ENCODE measurements at regions not wholly inside any gene's neighbourhood (a gene's known extent, or its start where the extent isn't known, plus 50 kb on each side); places are given as distances from the start of the nearest gene placed in this dataset.
A peak's percentile ranks its signal among the peaks of the same experiment; 100 is the strongest.

DNA sequence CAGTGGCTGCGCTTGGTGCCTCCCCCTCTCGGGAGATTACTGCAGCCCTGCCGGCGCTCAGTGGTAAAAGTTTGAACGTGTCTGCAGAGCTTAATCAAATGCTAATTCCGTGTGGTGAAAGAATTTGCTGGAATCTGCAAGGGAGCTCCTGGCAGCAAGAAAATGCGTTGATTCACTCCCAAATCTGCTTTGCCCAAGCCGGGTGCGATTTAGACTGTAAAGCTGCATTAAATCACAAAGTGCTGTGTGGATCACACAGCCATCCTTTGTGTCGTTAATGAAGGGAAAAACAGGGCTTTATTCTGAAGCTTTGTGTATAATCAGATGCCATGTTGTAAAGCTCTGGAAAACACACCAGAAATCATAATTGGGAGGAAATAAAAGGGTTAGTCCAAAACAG is 444.1 kb downstream of the BCOR start:
- no peak for DNase-seq

DNA sequence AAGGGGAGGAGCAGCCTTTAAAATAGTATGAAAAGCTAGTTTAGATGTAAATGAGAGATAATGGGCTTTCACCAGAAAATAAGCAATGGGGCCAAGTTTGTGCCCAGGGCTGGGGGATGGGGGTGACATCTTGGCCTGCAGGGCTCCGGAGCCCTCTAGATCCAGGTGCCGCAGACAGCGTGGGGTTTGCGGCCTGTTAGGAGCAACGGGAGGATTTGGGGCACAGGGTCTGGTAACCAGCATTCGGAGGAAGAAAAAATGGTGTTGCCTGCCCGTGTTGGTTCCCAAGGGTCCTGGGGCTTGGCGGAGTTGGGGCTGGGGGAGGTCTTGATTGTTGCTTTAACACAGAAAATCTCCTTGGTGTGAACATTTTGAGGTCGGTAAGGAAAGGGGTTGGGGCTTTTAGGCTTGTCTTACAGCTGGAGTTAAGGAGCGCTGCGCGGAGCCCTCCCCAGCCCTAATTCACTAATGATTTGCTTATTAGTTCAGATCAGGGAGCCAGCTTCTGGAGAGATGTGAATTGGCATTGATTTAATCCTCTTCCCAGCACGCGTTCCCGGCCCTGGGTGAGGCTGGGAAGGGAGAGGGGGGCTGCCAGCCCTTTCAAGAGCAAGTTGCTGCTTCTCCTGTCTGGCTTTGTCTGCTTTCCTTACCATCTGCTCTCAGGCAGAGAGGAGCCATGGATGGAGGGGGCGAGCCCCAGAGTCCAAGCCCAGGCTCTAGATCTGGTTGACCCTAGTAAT is 443.4 kb downstream of the BCOR start:
- DNase-seq, result no peak

GRCh38 chrX:39654952-39655351 is 442.8 kb downstream of the BCOR start:
- no peak for DNase-seq

DNA sequence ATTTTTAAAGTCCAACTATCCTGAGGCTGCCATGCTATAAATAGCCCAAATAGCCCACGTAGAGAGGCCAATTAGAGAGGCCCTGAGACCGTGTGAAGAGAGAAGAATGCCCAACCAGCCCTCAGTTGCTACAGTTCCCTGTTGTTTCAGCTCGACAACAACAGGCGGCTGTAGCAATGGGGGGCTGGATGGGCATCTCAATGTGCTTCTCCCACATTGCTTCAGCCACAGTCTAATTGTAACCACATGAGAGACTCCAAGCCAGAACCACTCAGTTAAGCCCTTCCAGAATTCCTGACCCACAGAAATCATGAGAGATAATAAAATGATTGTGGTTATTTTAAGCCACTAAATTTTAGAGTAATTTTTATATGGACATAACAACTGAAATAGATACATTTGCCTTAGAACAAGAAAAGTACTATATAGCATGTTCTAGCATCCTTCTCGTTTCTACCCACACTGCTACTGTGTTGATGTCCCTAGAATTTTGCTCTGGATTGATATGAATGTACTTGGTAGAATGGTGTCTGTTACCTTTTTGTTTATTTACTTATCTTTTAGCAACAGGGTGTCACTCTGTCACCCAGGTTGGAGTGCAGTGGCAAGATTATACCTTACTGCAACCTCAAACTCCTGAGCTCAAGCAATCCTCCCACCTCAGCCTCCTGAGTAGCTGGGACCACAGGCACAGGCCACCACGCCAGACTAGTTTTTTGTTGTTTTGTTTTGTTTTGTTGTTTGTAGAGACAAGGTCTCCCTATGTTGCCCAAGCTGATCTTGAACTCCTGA is 436.4 kb downstream of the BCOR start:
- DNase-seq, result no peak

GRCh38 chrX:39665830-39666518 is 431.8 kb downstream of the BCOR start:
- no peak for DNase-seq

DNA sequence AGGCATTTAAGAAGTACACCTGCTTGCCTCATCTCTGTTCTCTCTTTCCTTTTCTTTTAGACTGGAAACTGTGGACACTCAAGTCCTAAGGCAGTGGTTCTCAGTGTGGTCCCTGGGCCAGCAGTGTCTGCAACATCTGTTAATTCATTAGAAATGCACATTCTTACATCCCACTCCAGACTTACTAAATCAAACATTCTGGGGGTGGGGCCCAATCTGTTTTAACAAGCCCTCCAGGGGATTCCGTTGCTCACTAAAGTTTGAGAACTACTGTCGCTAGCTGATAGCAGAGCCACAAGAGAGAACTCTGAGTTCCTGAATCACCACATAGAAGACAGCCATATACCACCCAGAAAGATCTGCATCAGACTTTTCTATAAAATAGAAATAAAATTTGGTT is 430.6 kb downstream of the BCOR start:
- no peak for DNase-seq

DNA sequence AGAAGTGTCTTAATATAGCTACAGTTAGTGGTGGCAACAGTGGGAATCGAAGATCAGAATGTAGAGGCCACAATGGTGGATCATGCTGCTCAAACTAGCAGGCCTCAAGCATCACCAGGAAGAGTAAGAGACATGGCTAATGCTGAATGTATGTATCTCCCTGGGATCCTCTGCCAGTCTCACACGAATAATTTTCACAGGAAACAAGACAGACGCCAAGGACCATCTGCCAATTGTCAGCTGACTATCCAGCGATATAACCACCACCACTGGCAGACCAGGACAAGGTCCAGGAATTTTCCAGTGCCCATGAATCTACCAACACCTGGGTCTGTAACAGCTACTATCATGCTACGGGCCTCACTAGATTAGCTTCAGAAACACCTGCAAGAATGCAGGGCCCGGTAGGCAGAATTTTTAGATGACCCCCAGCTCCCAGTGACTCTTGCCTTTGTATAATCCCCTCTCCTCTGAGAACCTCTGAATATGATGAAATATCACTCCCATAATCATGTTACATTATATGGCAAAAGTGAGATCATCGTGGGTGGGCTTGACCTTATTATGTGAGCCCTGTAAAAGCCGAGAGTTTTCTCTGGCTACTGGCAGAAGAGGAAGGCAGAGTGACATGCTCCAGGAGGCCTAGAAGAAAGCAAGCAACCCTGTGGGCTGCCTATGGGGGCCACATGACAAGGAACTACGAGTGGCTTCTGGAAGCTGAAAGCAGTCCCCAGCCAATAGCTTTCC is 429.8 kb downstream of the BCOR start:
- no peak for DNase-seq

DNA sequence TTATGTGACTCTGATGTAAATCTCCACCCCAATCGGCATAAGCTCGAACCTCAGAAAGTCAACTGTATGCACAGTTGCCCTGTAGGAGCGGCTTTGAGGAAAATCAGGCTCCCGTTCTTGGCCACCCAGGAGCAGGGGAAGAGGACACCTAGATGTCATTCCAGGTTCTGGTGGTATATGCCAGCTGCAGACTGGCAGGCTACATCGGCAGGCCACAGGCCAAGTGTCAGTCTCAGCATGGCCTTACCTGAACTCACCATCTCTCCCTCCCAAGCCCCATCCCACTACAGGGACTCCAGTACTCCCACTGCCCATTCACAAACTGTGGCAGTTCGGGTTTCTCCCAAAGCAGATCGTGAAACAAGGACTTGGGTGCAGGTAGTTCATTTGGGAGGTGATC is 428.1 kb downstream of the BCOR start:
- no peak for DNase-seq

DNA sequence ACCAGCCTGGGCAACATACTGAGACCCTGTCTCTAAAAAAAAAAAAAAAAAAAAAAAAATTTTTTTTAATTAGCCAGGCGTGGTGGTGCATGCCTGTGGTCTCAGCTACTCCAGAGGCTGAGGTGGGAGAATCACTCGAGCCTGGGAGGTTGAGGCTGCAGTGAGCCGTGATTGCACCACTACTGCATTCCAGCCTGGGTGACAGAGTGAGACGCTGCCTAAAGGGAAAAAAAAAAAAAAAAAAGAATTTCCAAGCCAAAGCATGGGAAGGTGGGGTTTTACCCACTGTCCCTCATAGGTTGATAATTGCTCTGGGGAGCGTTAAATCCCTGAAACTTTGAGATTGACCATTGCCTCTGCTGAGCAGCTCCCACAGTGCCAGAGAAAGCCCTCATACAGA is 427.5 kb downstream of the BCOR start:
- DNase-seq, result no peak

GRCh38 chrX:39672405-39672804 is 425.4 kb downstream of the BCOR start:
- no peak for DNase-seq

- no peak for DNase-seq
Measured at GRCh38 chrX:39674490-39675161, 423.1 kb downstream of the BCOR start.

- DNase-seq, result no peak
Measured at GRCh38 chrX:39675162-39675553, 422.6 kb downstream of the BCOR start.

DNA sequence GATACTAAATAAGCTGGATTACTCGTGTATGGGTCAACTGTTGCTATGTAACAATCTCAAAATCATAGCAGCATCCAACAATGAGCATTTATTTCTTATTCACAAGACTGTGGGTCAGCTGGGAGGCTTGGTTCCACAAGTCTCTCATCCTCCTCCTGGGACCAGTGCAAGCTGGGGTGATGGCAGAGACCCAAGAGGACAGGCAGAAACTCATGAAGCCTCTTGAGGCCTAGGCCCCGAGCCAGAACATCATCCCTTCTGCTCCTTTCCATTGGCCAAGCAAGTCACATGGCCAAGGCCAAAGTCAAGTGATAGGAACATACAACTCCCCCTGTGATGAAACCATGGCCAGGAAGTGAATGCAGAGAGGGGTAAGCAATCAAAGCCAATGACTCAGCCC is 422.1 kb downstream of the BCOR start:
- no peak for DNase-seq

DNA sequence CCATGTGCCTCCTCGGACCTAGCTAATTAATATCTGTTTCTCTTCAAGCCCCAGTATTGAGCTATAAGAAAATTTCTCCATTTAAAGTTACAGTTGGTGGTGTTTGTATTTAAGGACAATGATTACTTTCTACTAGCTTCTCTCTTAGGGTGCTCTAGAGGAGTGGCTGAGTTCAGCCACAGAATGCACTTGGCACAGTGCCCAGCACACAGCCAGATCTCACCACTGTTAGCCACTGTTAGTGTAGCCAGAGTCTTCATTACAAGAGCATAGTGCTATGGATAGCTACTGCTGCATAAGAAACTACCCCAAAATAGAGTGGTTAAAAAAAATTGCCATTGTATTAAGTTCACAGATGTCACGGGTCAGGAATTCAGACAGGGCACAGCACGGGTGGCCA is 421.3 kb downstream of the BCOR start:
- DNase-seq, result peak; percentile 21

DNA sequence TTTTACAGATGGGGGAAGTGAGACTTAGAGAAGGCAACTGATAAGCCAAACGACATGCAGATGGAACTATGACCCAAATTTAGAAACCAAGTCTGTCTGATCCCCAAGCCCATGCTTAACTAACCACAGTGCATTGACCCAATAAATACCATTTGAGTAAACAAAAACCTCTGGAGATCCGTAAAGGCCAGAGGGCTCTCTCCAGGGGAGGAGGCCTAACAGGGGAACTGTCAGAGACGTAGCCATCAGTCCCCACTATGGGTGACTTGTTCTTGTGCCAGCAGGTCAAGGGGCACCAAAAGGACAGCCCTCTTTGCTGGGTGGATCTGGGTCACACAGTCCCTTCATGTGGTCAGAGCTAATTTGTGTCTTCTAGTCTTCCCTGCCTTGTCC is 420.2 kb downstream of the BCOR start:
- no peak for DNase-seq

DNA sequence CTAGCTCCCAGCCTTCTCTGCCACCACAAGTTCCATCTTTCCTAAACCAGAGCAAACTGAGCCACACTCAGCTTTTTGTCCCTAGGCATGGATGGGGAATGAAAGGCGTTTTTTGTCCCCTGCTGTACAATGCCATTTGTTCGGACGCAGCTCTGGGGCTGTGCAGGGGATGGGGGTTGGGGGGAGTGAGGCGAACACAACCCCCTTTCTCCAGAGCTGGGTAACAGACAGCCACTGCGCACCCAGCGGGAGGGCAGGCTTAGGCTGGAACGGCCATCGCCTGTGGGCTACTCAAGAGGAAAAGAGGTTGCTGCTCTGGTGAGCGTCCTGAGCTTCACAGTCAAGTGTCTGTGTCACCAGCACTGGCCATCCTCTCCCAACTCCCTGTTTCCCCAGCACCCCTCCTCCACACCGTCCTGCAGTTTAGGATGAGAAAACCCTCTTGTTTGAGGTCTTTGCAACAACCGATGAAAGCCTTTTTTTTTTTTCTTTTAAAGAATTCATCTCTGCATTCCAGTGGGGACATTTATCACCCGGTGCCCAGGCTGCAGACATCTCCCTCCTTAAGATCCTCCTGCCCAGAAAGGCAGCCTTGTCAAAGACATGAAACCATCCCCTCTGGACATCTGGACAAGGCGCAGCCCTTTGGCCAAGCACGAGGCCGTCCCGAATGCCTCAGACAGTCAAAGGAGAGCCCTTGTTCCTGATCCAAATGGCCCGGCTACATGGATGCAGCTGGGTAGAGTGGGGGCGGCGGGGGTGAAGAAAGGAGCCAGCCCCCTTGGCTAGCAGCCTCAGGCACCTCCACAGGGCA is 419.6 kb downstream of the BCOR start:
- no peak for DNase-seq

DNA sequence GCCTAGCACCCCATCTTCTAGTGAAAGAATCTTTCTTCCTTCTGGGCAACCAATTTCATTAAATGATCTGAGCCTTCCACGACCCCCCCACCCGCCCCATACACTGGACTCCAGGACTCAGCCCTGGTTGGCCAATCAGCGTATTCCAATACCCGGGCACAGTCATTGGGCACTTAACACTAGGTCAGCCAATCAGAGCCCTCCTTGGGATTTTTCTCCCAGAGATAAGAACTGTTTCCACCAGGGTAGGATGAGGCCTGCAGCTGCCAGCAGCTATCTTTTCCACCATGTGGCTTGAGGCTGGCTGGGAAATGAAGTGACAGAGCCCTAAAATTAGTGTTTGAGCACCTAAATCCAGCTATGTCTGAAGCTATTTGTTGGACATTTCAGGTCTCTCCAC is 418.8 kb downstream of the BCOR start:
- no peak for DNase-seq

DNA sequence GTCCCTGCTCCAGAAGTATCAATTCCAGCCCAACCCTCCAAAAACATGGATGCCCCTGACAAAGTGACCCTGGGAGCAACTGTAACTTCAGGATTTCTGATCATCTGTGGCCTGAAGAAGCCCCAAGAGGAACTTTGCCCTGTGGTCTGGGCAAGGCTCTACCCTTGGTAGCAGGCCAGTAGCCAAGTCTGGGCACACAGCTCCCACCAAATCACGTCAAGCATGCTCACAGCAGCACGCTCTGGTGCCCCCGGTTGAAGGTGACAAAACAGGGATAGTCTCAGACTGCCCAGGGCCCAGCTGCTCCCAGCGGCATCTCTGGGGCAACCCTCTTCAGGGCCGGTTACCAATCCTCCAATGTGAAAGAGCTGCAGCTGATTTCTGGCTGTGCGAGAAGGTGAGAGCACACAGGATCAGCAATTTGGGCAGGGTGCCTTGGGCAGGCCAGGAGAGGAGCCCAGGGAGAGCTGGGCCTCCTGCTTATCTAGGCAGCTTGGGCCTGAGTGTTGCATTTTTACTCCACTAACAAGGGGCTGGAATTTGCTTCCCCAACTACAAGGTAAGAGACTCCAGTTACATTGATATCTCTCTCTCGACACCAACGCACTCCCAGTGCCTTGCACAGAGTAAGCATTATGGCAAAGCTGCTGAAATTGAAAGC is 418.1 kb downstream of the BCOR start:
- no peak for DNase-seq

- DNase-seq, result no peak
Measured at GRCh38 chrX:39681885-39682284, 415.9 kb downstream of the BCOR start.

DNA sequence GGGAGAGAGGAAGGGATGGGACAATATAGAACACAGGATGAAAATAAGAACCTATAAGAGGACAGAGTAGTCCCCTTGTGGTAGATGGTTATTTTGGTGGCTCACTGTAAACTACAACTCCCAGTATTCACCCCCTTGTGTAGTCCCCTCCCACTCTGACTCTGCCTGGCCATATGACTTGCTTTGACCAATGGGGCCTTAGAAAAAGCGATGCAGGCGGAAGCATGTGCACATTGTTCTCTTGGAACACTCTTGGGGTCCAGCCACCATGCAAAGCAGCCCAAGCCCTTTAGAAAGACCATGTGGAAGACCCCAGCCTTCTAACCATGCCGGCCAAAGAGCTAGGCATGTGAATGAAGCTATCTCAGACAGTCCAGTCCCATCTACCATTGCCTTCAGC is 415.0 kb downstream of the BCOR start:
- DNase-seq, result no peak

- DNase-seq, result no peak
Measured at GRCh38 chrX:39688219-39688575, 409.6 kb downstream of the BCOR start.
